K562 (cell line): ENCODE measurements at regions not wholly inside any gene's neighbourhood (a gene's known extent, or its start where the extent isn't known, plus 50 kb on each side); places are given as distances from the start of the nearest gene placed in this dataset.

Experiments
- ATAC-seq: fragments of 200-7000 bp; cut with Tn5 transposase; 3 replicates; pipeline ENCODE4 v1.9.1; 2020; ENCODE audit warnings: moderate library complexity
- BruUV-seq: library from RNA; stranded (reverse); fragments of 400-500 nt; replicated peaks from 2 replicates; lab custom pipeline; 2021; lab: Mats Ljungman, UMichigan
- CTCF ChIA-PET: fragments of 300-600 bp; formaldehyde crosslinking; extraction: SDS; loops from one replicate; lab custom pipeline; 2021; ENCODE audit warnings: low intra/inter-chr PET ratio; lab: Yijun Ruan, JAX
- POLR2A ChIA-PET: fragments of 300-600, 350-650 bp; sonication (Branson Sonifier 250); formaldehyde crosslinking; extraction: SDS; loops from one replicate; lab custom pipeline; 2021; ENCODE audit warnings: antibody characterized with exemption, inconsistent platforms; lab: Yijun Ruan, JAX
- DNase-seq, 4 experiments: peaks; one replicate each; pipeline versions ENCODE4 v3.0.0 to v3.0.0-alpha.2; 2011 to 2018; ENCODE audit warnings: low spot score in 3 of 4, mixed read lengths in 3 of 4; ENCODE audit errors: extremely low read depth in 1 of 4
- FAIRE-seq: peaks from 2 replicates; lab custom pipeline; 2011; peaks lifted over from hg19 to GRCh38; lab: Jason Lieb, UNC
- H2AFZ ChIP-seq: 2 replicates; pipeline ENCODE4 v1.6.0; 2011; ENCODE audit warnings: low read depth, low read length, control low read depth, inconsistent platforms
- H3K27ac ChIP-seq: fragments of 200-600 bp; 3 replicates; pipeline ENCODE4 v1.8.0; 2011; ENCODE audit warnings: low read depth, mild to moderate bottlenecking, control low read depth, inconsistent platforms, low read length, moderate library complexity, mixed read lengths; ENCODE audit errors: extremely low read depth
- H3K27me3 ChIP-seq, 2 experiments: fragments of 300-600 bp in 1 of 2; 2 replicates in 1 of 2; 3 replicates in 1 of 2; pipeline versions ENCODE4 v1.6.0 to v1.8.0; 2011; ENCODE audit warnings: inconsistent platforms in 2 of 2, low read length in 2 of 2, mild to moderate bottlenecking in 1 of 2, mixed read lengths in 1 of 2, moderate library complexity in 1 of 2; ENCODE audit not compliant: control insufficient read depth in 2 of 2, insufficient read depth in 2 of 2
- H3K36me3 ChIP-seq: fragments of 300-600 bp; 3 replicates; pipeline ENCODE4 v1.8.0; 2011; ENCODE audit warnings: mild to moderate bottlenecking, low read length, inconsistent platforms; ENCODE audit not compliant: control insufficient read depth, insufficient read depth
- H3K4me1 ChIP-seq, 2 experiments: fragments of 200-600 bp in 1 of 2; replicated peaks in 1 of 2; 2 replicates in 1 of 2; 3 replicates in 1 of 2; pipeline versions ENCODE4 v1.5.1 to v1.8.0; 2011; ENCODE audit warnings: inconsistent platforms in 2 of 2, low read length in 2 of 2, mild to moderate bottlenecking in 1 of 2, mixed read lengths in 1 of 2, moderate library complexity in 1 of 2; ENCODE audit not compliant: control insufficient read depth in 2 of 2, insufficient read depth in 2 of 2
- H3K4me2 ChIP-seq: 2 replicates; pipeline ENCODE4 v1.6.1; 2011; ENCODE audit warnings: low read length, control low read depth, inconsistent platforms, mixed read lengths; ENCODE audit not compliant: insufficient read depth
- H3K4me3 ChIP-seq: fragments of 200-600 bp; sonication (generic), shearing (Covaris generic); 2 replicates; pipeline ENCODE4 v1.5.1; 2016; ENCODE audit warnings: control low read depth, inconsistent platforms
- H3K79me2 ChIP-seq: fragments of 200-600 bp; 3 replicates; pipeline ENCODE4 v1.8.0; 2011; ENCODE audit warnings: low read length, inconsistent platforms; ENCODE audit not compliant: control insufficient read depth, insufficient read depth
- H3K9ac ChIP-seq, 2 experiments: 2 replicates each; pipeline versions ENCODE4 v1.6.0 to v1.6.1; 2011; ENCODE audit warnings: low read depth in 2 of 2, low read length in 2 of 2, control low read depth in 1 of 2, inconsistent platforms in 1 of 2, mild to moderate bottlenecking in 1 of 2, mixed read lengths in 1 of 2; ENCODE audit not compliant: insufficient read depth in 1 of 2
- H3K9me1 ChIP-seq: one replicate; pipeline ENCODE4 v1.6.0; 2011; ENCODE audit warnings: inconsistent platforms, mild to moderate bottlenecking, low read length, moderate library complexity; ENCODE audit not compliant: control insufficient read depth, insufficient read depth
- H3K9me3 ChIP-seq: replicated peaks from 2 replicates; pipeline ENCODE4 v1.5.1; 2011; ENCODE audit warnings: low read depth, low read length, inconsistent platforms; ENCODE audit not compliant: control insufficient read depth, insufficient read depth
- H4K20me1 ChIP-seq: replicated peaks from 2 replicates; pipeline ENCODE4 v1.6.1; 2011; ENCODE audit warnings: low read length, inconsistent platforms, mixed read lengths; ENCODE audit not compliant: control insufficient read depth, insufficient read depth
- CBX2 ChIP-seq: fragments of 200-600 bp; sonication (generic); IDR thresholded peaks from one replicate; pipeline ENCODE4 v1.6.1; 2012; ENCODE audit warnings: mild to moderate bottlenecking, low read length, inconsistent platforms; ENCODE audit not compliant: insufficient read depth, poor library complexity, severe bottlenecking
- CEBPG ChIP-seq, 3 experiments: fragments of 200-800 bp in 1 of 3; sonication (Bioruptor generic) in 1 of 3; sonication (generic) in 1 of 3; formaldehyde crosslinking in 1 of 3; IDR thresholded peaks in 2 of 3; conservative IDR thresholded peaks in 1 of 3; 2 replicates each; pipeline versions ENCODE4 v1.6.1 to v1.8.0; 2016 to 2022; ENCODE audit warnings: missing compliant biosample characterization in 2 of 3, missing genetic modification characterization in 2 of 3, mild to moderate bottlenecking in 1 of 3, missing genetic modification reagents in 1 of 3
- DEAF1 ChIP-seq: fragments of 450-650 bp; formaldehyde crosslinking; IDR thresholded peaks from 2 replicates; pipeline ENCODE4 v1.4.0; 2020; ENCODE audit warnings: mild to moderate bottlenecking, moderate library complexity
- DPF2 ChIP-seq: fragments of 450-650 bp; IDR thresholded peaks from 2 replicates; pipeline ENCODE4 v1.6.1; 2016
- EGR1 ChIP-seq: fragments of 450-650 bp; conservative IDR thresholded peaks from 2 replicates; pipeline ENCODE4 v1.6.1; 2017; ENCODE audit warnings: mild to moderate bottlenecking
- ESRRA ChIP-seq: fragments of 450-650 bp; IDR thresholded peaks from 2 replicates; pipeline ENCODE4 v1.6.1; 2014; ENCODE audit warnings: low read depth, mild to moderate bottlenecking, moderate library complexity, borderline replicate concordance
- HCFC1 ChIP-seq: IDR thresholded peaks from 2 replicates; pipeline ENCODE4 v1.6.1; 2012; ENCODE audit warnings: low read depth, low read length, improper control_type of control experiment
- PBX2 ChIP-seq, 2 experiments: IDR thresholded peaks in 1 of 2; conservative IDR thresholded peaks in 1 of 2; 2 replicates each; pipeline ENCODE4 v1.6.1; 2016; ENCODE audit warnings: low read depth in 2 of 2, mild to moderate bottlenecking in 1 of 2, missing compliant biosample characterization in 1 of 2, missing genetic modification characterization in 1 of 2, moderate library complexity in 1 of 2
- RBFOX2 ChIP-seq: fragments of 200-400 bp; formaldehyde crosslinking; IDR thresholded peaks from 2 replicates; pipeline ENCODE4 v1.6.1; 2017; ENCODE audit warnings: low read depth, mild to moderate bottlenecking, low read length, moderate library complexity
- TSC22D4 ChIP-seq: fragments of 450-650 bp; IDR thresholded peaks from 2 replicates; pipeline ENCODE4 v1.6.1; 2016; ENCODE audit warnings: missing genetic modification characterization, missing biosample characterization, control low read depth
- ZBED1 ChIP-seq: IDR thresholded peaks from 2 replicates; pipeline ENCODE4 v1.6.1; 2014
- ZNF274 ChIP-seq: IDR thresholded peaks from 2 replicates; pipeline ENCODE4 v1.6.1; 2011; ENCODE audit warnings: low read depth, mild to moderate bottlenecking, low read length, moderate library complexity, borderline replicate concordance
- ZNF436 ChIP-seq: fragments of 250-450, 450-650 bp; sonication (Bioruptor Pico); formaldehyde crosslinking; IDR thresholded peaks from 2 replicates; pipeline ENCODE4 v1.7.0; 2020; ENCODE audit warnings: mild to moderate bottlenecking
- ZNF512 ChIP-seq: IDR thresholded peaks from 2 replicates; pipeline ENCODE4 v1.6.1; 2016; ENCODE audit warnings: missing genetic modification characterization, missing compliant biosample characterization
- WGBS: fragments of 100-300 bp; shearing (Covaris generic); methylation state at CpG from one replicate; pipeline ENCODE4 v1.1.6; 2016; ENCODE audit warnings: low coverage, mixed read lengths; ENCODE audit not compliant: insufficient coverage; ENCODE audit errors: missing lambda C conversion rate; 5-methylcytosine and 5-hydroxymethylcytosine counted together
- in situ Hi-C: fragments of 300-500 bp; cut with MboI; formaldehyde crosslinking; loops from 4 replicates; pipeline ENCODE4 v1.15.0; 2018; ENCODE audit warnings: inconsistent platforms, mixed read lengths
- intact Hi-C: fragments of 100-400 bp; cut with micrococcal nuclease; formaldehyde crosslinking; loops from 2 replicates; pipeline ENCODE4 v1.14.2; 2022
- TF ChIP-seq, protein P1 (sequence below): IDR thresholded peaks from 2 replicates; pipeline ENCODE4 v1.6.1; 2011; ENCODE audit warnings: borderline replicate concordance, low read depth, mild to moderate bottlenecking, moderate library complexity, low read length; ENCODE audit not compliant: insufficient read depth, poor library complexity, severe bottlenecking

DNA sequence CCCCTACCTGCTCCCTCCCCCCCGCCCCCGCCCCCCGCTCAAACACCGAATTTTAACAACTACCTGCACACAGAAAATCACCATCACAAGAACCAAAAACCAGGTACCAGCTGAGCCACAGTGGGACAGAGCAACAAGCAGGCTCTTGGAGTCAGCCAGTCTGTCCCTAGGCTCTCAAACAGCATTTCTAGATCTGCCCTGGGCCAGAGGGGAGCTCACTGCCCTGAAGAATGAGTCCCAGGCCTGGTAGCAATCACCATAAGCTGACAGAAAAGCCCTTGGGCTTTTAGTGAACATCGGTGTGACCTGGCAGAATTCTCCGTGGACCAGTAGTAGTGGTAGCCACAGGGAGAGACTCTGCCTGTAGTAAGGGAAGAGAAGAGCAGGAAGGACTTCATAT lies 58.3 kb downstream of the C11orf87 start:
- POLR2A ChIA-PET: no interaction called here
- no peaks in the 10 kb centered on the region for H3K9me1 ChIP-seq
- in situ Hi-C loops: no loop called here
- no peak for TF ChIP-seq CBX2
- no peak for TF ChIP-seq DPF2
- no peak for TF ChIP-seq EGR1
- TF ChIP-seq ZBED1: no peak
- TF ChIP-seq ZNF436 (CRISPR knock-in tag): no peak
- TF ChIP-seq, protein P1, sequence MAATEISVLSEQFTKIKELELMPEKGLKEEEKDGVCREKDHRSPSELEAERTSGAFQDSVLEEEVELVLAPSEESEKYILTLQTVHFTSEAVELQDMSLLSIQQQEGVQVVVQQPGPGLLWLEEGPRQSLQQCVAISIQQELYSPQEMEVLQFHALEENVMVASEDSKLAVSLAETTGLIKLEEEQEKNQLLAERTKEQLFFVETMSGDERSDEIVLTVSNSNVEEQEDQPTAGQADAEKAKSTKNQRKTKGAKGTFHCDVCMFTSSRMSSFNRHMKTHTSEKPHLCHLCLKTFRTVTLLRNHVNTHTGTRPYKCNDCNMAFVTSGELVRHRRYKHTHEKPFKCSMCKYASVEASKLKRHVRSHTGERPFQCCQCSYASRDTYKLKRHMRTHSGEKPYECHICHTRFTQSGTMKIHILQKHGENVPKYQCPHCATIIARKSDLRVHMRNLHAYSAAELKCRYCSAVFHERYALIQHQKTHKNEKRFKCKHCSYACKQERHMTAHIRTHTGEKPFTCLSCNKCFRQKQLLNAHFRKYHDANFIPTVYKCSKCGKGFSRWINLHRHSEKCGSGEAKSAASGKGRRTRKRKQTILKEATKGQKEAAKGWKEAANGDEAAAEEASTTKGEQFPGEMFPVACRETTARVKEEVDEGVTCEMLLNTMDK: no peak
- TF ChIP-seq TSC22D4 (tag): no peak
- TF ChIP-seq ZNF274: no peak
- no peak for TF ChIP-seq DEAF1 (CRISPR knock-in tag)
- TF ChIP-seq CEBPG (CRISPR knock-in tag; IDR thresholded peaks at IDR 0.05): no peak
- TF ChIP-seq CEBPG (tag; conservative IDR thresholded peaks at IDR 0.05 in 1 of 2, IDR thresholded peaks at IDR 0.05 in 1 of 2): no peak
- TF ChIP-seq HCFC1: no peak
- no peak for TF ChIP-seq RBFOX2
- no peak for TF ChIP-seq ESRRA
- no peak for TF ChIP-seq PBX2 (CRISPR knock-in tag; IDR thresholded peaks at IDR 0.05; ENCODE audit: low read depth)
- no peak for TF ChIP-seq PBX2 (tag; conservative IDR thresholded peaks at IDR 0.05; ENCODE audit: low read depth)
- TF ChIP-seq ZNF512: no peak

More for the DNA sequence above, 58.3 kb downstream of the C11orf87 start:
- H3K9ac ChIP-seq: no peak overlapping the region
- 0% methylated on average over 2 of the region's 6 CpGs for WGBS
- no peaks in the 10 kb centered on the region for H4K20me1 ChIP-seq
- H3K9me3 ChIP-seq: no peaks in the 10 kb centered on the region
- no peak for DNase-seq
- no peak overlapping the region for H3K27ac ChIP-seq
- no peak for FAIRE-seq
- BruUV-seq: no TSS peak
- no peak overlapping the region for H3K4me3 ChIP-seq
- ATAC-seq: no peak
- H3K79me2 ChIP-seq: no peaks in the 10 kb centered on the region
- H3K4me2 ChIP-seq: no peak overlapping the region
- CTCF ChIA-PET: no interaction called here
- intact Hi-C loops: no loop called here
- H3K36me3 ChIP-seq: no peaks in the 10 kb centered on the region
- H2AFZ ChIP-seq: no peak overlapping the region
- no peaks in the 10 kb centered on the region for H3K27me3 ChIP-seq
- H3K4me1 ChIP-seq: no peaks in the 10 kb centered on the region
